HG02938 (cell line): ENCODE measurements at regions not wholly inside any gene's neighbourhood (a gene's known extent, or its start where the extent isn't known, plus 50 kb on each side); places are given as distances from the start of the nearest gene placed in this dataset.

Source experiments
- ATAC-seq: cut with Tn5 transposase; IDR thresholded peaks from one replicate; pipeline ENCODE4 v1.9.1; 2021; ENCODE audit warnings: mild to moderate bottlenecking, moderate library complexity; ENCODE audit not compliant: unreplicated experiment

- ATAC-seq = no peak
Observed at GRCh38 chr5:89260254-89260653, 377.3 kb upstream of the MEF2C start.

GRCh38 chr5:89255845-89256463 is 373.0 kb upstream of the MEF2C start:
- ATAC-seq = no peak

GRCh38 chr5:89253666-89254352 is 370.8 kb upstream of the MEF2C start:
- ATAC-seq = no peak

- no peak for ATAC-seq
Observed at GRCh38 chr5:89246864-89247263, 363.9 kb upstream of the MEF2C start.

GRCh38 chr5:89246252-89246651 is 363.3 kb upstream of the MEF2C start:
- ATAC-seq = no peak

- ATAC-seq = no peak
Observed at GRCh38 chr5:89243611-89244010, 360.6 kb upstream of the MEF2C start.

GRCh38 chr5:89241186-89241585 is 358.2 kb upstream of the MEF2C start:
- no peak for ATAC-seq

GRCh38 chr5:89236900-89237299 is 353.9 kb upstream of the MEF2C start:
- no peak for ATAC-seq

- ATAC-seq = no peak
Observed at GRCh38 chr5:89233462-89233861, 350.5 kb upstream of the MEF2C start.

- peak; percentile 99 for ATAC-seq
Observed at GRCh38 chr5:89232139-89232603, 349.2 kb upstream of the MEF2C start.

- ATAC-seq = no peak
Observed at GRCh38 chr5:89230178-89230577, 347.2 kb upstream of the MEF2C start.

- no peak for ATAC-seq
Observed at GRCh38 chr5:89229331-89230070, 346.5 kb upstream of the MEF2C start.

- ATAC-seq = no peak
Observed at GRCh38 chr5:89228355-89228754, 345.4 kb upstream of the MEF2C start.

GRCh38 chr5:89218364-89218763 is 335.4 kb upstream of the MEF2C start:
- ATAC-seq = no peak

- no peak for ATAC-seq
Observed at GRCh38 chr5:89216606-89217005, 333.6 kb upstream of the MEF2C start.

- ATAC-seq = no peak
Observed at GRCh38 chr5:89213573-89213972, 330.6 kb upstream of the MEF2C start.

- ATAC-seq = no peak
Observed at GRCh38 chr5:89211836-89212235, 328.9 kb upstream of the MEF2C start.

GRCh38 chr5:89208811-89209210 is 325.8 kb upstream of the MEF2C start:
- no peak for ATAC-seq

GRCh38 chr5:89208392-89208791 is 325.4 kb upstream of the MEF2C start:
- no peak for ATAC-seq

- ATAC-seq = no peak
Observed at GRCh38 chr5:89204756-89205155, 321.8 kb upstream of the MEF2C start.

GRCh38 chr5:89203611-89204010 is 320.6 kb upstream of the MEF2C start:
- no peak for ATAC-seq

GRCh38 chr5:89200899-89201298 is 317.9 kb upstream of the MEF2C start:
- ATAC-seq = no peak
